ENCODE measurements at regions not wholly inside any gene's neighbourhood (a gene's known extent, or its start where the extent isn't known, plus 50 kb on each side); places are given as distances from the start of the nearest gene placed in this dataset.
"Not testable (repeated sequence)": the region's sequence is repeated elsewhere in the genome, so short reads cannot be mapped to it uniquely, and the experiment has no call there.

- DNase-seq: no peak
These were observed 113.5 kb upstream of the LRRN1 start for GRCh38 chr3:3685721-3686120.

DNA sequence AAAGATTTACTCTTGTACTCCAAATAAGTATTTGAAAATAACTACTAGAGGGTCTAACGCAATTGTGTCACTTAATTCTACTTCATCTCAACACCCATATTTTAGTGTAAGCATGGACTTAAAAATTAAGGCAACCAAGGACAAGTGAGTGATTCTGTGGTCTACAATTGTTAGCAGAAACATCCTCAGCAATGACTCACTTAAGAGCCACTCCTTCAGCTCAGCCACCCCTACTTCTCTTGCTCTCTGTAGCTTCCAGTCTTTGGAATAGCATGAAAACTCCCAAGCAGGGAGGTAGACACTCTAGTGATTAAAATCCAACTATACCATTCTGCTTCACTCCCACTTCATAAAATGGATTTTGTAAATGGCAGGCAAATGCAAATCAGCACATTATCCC lies 116.0 kb upstream of the LRRN1 start:
- no peak for DNase-seq

DNA sequence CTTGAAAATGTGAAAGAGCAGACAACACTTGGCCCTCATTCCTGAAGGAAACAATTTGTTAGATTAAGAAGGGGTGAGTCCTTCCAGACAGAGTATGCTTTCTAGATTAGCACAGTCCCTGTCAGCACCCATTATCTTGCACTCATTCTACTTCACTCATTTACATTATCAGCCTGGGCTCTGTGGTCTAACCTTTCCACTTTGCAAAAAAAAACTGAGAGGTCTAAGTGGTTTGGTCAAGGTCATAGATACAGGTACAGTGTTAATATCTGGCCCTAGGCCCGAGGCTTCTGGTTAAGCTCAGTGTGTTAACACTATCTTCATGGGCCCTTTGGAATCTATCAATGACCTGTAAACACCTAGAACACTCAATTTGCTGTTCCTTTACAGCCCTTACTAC lies 123.4 kb upstream of the LRRN1 start:
- no peak for DNase-seq

DNA sequence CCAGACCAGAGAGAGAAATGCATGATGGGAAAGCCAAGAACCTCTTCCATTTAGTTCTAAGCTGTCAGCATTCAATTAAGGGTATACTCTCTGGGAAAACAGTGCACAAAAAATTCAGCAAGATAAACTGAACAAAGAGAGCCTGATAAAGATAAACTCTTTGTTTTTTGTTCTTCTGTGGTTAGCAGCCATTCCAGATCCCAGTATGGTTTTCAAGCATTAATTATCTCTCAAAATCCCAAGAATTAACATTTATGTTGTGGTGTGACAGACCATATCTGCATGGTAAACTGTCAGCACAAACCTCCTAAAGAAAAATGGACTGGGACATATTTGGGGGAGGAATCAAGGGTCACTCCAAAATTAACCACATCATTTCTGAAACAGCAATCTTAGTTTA lies 124.0 kb upstream of the LRRN1 start:
- no peak for DNase-seq

DNA sequence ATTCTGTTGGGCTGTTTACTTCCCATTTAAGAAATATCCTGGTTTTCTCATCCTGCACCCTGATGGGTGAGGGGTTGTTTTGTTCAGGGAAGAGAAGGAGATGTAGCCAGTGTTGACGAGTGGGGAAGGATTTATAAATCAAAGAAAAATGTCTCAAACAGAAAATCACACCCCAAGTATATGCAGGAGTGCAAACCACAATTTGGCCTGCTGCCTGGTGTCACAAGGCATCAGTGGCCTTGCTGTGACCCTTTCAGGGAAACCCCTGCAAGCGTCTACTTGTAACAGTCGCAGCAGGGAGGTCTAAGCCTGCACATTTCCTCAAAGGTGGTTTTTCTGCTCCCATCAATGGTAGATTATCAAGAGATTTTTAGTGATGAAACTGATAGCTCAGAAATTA lies 132.6 kb upstream of the LRRN1 start:
- no peak for DNase-seq

GRCh38 chr3:3665961-3666640 lies 133.1 kb upstream of the LRRN1 start:
- no peak for DNase-seq

- DNase-seq: no peak
These were observed 133.7 kb upstream of the LRRN1 start for GRCh38 chr3:3665546-3665945.

- no peak for DNase-seq
These were observed 134.3 kb upstream of the LRRN1 start for GRCh38 chr3:3664935-3665334.

DNA sequence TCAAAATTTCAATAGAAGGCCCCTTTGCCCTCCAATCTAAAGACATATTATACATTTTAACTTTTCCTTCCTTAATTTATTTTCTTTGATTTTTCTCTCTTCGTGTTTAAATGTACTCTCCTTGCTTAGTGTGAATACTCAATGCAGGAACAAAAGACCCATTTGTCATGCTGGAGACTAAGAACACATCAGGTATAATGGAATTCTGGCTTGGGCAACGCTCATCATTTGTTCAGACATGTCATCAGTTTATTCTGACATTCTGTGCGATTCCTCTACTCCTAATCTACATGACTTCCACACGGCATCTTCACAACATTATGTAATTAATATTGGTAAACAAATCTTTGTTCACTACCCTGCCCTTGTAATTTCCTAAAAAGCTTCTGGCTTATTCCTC lies 136.6 kb upstream of the LRRN1 start:
- DNase-seq: no peak

- DNase-seq: no peak
These were observed 144.3 kb upstream of the LRRN1 start for GRCh38 chr3:3654916-3655315.

- no peak for DNase-seq
These were observed 150.1 kb upstream of the LRRN1 start for GRCh38 chr3:3648988-3649679.

DNA sequence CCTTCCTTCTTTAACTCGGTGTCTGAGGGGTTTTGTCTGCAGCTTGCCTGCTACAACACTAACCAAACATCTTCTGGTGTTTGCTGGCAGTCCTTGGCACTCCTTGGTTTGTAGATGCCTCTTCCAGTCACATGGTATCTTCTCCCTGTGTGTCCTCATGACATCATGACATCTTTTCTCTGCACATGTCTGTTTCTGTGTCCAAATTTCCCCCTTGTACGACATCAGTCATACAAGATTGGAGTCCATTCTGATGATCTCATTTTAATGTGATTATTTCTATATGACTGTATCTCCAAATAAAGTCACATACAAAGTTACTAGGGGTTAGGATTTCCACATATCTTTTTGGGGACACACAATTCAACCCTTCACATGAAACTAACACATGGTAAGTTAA lies 152.3 kb upstream of the LRRN1 start:
- no peak for DNase-seq

DNA sequence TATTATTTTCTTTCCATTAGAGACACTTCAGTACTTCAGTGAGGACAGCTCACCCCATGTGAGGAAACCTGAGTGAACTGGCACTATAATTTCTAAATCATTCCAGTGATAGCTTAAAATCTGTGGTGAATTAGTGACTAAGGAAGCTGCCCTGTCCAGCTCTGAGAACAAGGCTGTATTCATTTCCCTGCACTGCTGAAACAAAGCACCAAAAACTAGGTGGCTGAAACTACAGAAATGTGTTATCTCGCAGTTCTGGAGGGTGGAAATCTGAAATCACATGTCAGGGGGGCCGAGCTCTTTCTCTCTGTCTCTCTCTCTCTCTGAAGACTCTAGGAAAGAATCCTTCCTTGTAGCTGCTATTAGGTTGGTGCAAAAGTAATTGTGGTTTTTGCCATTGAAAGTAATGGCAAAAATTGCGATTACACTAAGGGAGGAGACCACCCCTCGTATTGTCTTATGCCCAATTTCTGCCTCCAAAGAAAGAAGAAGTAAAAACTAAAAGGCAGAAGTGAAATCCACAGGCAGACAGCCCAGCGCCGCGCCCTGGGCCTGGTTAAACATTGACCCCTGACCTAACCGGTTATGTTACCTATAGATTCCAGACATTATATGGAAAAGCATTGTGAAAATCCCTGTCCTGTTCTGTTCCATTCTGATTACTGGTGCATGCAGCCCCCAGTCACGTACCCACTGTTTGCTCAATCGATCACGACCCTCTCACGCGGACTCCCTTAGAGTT lies 153.0 kb upstream of the LRRN1 start:
- DNase-seq: not testable (repeated sequence)

GRCh38 chr3:3641877-3642455 lies 157.3 kb upstream of the LRRN1 start:
- DNase-seq: peak; percentile 1

DNA sequence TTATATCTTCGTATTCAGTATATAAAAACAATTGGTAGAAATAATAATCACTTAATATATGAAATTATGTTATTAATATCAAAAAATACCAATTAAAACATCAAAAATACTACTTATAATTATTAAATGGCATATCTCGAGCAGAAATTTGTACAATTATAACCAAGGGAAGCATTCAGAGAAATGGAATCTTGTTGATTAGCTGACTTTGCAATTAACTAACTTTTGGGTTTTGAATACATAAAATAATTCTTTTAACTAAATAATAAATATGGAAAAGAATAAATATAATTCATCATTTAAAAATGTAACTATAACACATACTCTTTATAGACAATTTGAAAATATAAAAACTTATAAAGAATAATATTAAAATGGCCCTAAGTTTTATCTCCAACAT lies 160.2 kb upstream of the LRRN1 start:
- DNase-seq: no peak

GRCh38 chr3:3636815-3637214 lies 162.4 kb upstream of the LRRN1 start:
- DNase-seq: no peak

GRCh38 chr3:3635109-3635508 lies 164.1 kb upstream of the LRRN1 start:
- no peak for DNase-seq

DNA sequence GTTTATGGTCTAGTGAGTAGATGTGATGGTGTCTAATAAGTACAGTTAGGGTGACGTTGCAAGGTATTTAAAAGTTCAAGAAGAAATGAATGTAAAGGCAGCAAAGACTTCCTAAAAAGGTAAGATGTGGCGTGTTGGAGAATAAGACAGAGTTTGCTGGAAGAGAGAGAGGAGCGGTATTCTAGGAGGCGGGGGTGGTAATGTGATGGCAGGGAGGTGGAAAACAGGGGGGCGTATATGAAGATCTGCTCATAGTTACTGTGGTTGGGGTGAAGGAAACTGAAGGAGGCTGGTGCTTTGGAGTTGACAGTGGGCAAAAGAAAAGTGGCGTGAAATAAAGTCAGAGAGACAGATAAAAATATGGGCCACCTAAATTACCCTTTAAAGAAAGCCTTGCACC lies 164.9 kb upstream of the LRRN1 start:
- no peak for DNase-seq

DNA sequence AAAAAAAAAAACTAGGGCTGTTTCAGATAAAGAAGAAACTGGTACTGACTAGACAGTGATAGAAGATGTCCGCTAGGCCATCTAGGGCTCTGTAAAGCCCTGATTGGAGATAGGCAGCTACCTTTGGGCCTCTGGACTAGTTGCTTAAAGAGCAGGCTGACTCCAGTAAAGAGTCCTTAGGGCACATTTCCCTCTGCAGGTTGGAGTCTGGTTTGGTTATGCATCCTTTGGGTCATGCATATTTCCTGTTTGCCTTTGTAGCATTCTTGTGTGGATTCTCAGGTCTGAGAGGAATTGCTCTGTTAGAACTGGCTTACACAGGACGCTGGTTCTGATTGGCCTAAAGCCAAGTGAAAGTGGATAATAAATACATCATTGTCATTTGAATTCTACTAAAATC lies 165.5 kb upstream of the LRRN1 start:
- no peak for DNase-seq

GRCh38 chr3:3632449-3632848 lies 166.8 kb upstream of the LRRN1 start:
- no peak for DNase-seq

GRCh38 chr3:3631114-3631513 lies 168.1 kb upstream of the LRRN1 start:
- DNase-seq: no peak

GRCh38 chr3:3629911-3630310 lies 169.3 kb upstream of the LRRN1 start:
- no peak for DNase-seq

DNA sequence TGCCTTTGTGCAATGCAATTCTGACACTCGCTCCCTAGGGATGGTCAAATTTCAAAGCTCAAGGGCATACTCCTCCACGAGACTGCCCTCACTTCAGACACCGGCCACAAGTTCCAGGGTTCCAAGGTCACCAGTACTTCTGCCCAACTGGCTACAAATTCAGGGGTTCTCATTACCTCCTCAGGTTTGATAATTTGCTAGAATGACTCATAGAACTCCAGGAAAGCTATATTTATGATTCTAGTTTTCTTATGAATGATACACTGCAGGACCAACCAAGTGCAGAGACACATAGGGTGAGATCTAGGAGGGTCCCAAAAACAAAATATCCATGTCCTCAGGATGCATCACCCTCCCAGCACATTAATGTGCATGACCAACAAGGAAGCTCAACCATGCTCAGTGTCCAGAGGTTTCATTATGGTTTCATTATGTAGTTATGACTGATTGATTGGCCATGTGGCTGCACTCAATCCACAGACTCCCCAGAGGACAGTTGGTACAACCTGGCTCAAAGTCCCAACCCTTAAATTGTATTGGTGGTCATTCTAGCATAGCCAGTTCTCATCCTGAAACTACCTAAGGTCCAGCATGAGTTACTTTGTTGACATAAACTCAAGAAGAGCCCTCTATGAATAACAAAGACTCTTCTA lies 170.4 kb upstream of the LRRN1 start:
- no peak for DNase-seq
